HG03066 (cell line): ENCODE measurements at regions not wholly inside any gene's neighbourhood (a gene's known extent, or its start where the extent isn't known, plus 50 kb on each side); places are given as distances from the start of the nearest gene placed in this dataset.
"Not testable (repeated sequence)": the region's sequence is repeated elsewhere in the genome, so short reads cannot be mapped to it uniquely, and the experiment has no call there.

ENCODE experiments used
- ATAC-seq: cut with Tn5 transposase; IDR thresholded peaks from one replicate; pipeline ENCODE4 v1.9.1; 2021; ENCODE audit warnings: low read depth; ENCODE audit not compliant: unreplicated experiment

DNA sequence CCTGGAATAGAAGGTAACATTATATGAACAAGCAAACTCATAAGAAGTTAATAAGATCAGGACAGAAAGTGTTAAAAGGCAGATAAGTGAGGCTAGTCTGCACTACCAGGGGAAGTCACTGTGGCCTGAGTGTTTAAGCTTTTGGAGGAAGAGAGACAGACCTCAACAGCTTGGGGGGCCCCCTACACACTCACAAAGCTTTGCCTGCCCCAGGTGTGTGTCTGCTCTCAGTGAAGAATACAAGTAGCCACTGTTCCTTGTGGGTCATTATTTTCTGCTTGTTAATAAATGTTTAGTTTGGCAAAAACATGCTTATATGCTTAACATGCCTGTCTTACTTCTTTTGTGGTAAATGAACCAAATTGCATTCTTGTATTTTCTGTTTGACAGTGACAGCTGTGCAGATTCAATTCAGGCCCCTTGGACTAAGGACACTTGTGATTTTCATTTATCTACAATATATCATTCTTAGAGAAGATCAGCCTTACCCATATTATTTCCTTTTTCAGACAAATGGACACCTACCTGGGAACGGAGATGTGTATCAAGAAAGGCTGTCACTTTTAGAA lies 50.7 kb upstream of the C12orf71 start:
- no peak for ATAC-seq

DNA sequence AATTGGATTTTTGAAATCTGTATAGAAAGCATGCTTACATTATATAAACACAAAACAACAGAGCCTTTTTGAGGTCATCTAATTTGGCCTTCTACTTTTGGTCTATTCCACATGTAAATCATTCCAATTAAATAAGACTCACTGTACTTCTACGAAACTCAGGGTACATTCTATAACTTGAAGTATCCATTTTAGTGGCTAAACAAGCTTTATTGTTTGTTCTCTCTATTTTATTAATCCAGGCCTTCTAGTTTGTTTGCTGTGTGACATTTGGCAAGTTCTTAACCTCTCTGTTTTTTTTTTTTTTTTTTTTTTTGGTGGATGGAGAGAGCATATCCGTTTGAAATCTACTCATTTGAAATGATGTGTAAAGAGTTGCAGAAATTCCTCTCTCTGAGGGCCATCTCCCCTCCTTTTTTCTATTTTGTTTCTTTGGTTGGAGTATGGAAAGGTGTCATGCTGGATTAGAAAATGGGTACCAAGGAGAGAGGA lies 58.1 kb upstream of the C12orf71 start:
- no peak for ATAC-seq

DNA sequence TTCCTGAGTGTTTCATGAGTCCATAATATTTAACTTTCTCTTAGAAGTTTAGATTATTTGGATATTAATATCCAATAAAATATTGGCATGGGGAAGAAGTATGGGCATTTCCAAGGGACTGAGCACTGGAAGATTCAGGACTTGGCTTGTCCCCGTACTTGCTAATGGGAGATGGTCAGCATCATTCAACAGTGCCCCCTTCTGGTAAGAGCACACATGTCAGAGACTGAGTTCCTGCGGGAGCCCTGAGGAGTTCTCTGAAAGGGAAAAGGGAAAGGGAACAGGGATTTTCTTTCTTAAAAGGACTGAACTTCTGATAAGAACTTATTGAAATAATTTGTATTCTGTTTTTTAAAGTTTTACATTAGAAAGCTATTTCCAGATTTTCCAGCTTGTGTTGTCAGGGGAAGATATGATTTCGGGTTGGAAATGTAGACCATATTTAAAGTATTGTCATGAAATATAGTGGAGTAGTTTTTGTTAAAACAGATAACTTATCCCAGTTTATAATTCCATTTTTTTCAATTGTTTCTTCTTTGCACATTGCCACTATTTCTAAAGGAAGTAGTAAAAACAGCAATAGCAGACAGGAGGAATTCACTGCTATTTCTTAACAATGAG lies 59.8 kb upstream of the C12orf71 start:
- ATAC-seq = no peak

DNA sequence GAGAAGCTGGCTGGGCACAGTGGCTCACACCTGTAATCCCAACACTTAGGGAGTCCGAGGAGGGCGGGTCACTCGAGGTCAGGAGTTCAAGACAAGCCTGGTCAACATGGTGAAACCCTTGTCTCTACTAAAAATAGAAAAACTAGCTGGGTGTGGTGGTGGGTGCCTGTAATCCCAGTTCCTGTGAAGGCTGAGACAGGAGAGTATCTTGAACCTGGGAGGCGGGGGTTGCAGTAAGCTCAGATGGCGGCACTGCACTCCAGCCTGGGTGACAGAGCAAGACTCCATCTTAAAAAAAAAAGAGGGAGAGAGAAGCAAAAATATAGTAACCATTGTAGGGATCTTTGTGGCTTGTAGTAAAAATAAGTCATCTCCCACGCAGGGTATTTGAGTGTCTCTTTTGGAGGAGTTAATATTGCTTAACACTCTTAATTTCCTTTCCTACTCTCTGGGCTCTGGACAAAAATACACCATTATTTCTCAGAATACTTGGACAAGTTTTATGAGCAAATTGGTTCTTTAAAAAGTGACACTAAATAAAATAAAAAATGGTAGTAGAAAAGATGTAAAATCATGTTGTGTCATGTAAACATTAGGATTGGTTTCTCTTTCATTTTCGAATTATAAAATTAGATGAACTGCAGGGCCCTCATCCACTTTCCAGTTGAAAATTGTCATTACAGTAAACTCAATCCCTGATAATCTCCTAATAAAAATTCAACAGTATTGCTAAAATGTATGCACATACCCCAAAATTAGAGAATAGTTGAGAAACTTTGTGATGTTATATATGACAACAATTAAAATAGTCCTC lies 61.1 kb upstream of the C12orf71 start:
- no peak for ATAC-seq

DNA sequence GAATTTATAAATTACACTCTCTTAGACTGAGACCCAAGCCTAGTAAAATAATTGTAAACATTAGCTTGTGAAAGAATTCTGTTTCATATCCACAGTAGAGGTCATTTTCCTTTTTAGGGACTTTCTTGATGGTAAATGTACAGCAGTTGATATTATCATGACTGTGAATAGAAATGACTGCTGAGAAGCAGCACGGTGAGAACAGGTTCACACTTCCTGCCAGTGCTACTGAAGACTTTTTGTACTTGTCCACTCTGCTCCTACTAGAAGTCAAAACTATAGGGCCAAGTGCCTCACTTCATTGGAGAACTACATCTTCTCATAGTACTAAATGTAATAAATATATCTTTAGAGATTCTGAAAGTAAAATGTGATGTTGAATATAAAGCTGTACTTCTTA lies 63.3 kb upstream of the C12orf71 start:
- ATAC-seq = not testable (repeated sequence)

GRCh38 chr12:27148373-27148772 lies 66.0 kb upstream of the C12orf71 start:
- no peak for ATAC-seq

GRCh38 chr12:27148791-27149190 lies 66.4 kb upstream of the C12orf71 start:
- ATAC-seq = no peak

- ATAC-seq = no peak
These were observed 69.1 kb upstream of the C12orf71 start for GRCh38 chr12:27151479-27151878.

GRCh38 chr12:27158297-27158696 lies 75.9 kb upstream of the C12orf71 start:
- no peak for ATAC-seq

GRCh38 chr12:27161458-27162228 lies 79.3 kb upstream of the C12orf71 start:
- no peak for ATAC-seq

DNA sequence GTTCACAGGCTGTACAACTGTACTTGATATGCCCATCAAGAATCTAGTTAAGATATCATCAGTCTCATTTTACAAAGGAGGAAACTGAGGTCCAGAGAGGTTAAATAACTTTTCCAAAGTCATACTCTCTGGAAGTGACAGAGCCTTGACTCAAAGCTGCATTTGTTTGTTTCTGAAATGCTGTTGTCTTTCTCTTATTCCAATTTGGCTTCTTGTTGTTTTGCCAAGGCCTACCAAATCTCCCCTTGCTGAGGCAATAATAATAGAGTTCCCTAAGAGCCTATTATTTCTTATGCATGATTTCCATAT lies 79.8 kb upstream of the C12orf71 start:
- ATAC-seq = no peak

DNA sequence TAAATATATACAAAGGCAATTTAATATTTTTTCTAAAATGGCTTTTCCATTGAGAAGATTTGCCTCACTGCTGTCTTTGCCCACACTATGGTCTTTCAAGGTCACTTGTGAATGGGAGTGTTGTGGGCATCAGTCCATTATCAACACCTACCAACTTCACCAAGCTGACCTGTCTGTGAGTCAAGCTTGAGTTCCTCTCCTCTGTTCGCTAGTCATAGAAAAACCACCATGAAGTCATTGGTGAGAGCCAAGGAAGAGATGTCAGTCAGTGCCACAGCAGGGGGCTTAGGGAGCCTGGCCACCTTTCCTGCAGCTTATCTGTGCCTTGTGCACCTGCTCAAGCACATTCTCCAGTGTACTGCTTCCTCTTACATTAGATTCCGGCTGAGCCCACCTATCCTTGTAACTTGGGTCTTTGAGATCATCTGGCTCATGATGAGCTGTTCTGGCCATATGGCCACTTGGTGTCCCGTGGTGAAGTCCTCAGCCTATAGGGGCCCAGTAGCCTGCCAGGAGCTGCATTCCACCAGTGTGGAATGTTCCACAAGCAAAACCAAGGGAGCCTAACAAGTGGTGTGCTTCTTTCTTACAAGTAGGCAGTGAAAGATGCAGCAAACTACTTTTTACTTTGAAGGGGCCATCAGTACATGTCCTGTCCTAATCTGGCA lies 80.8 kb upstream of the C12orf71 start:
- no peak for ATAC-seq

DNA sequence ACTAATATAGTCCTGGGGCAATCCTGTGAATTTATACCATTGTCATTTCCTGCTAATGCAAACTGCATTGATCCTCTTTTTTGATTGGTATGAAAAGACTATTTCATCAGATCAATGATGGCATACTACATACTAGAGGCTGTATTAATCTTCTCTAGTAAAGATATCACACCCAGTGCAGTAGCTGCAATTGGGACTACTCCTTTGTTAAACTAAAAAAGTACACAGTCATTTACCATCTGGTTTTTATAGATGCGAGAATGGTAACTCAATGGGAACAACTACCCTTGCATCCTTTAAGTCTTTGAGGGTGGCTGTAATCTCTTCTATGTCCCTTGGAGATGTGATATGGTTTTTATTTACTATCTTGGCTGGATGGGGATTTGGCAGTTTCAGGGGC lies 80.2 kb upstream of the STK38L start:
- no peak for ATAC-seq

DNA sequence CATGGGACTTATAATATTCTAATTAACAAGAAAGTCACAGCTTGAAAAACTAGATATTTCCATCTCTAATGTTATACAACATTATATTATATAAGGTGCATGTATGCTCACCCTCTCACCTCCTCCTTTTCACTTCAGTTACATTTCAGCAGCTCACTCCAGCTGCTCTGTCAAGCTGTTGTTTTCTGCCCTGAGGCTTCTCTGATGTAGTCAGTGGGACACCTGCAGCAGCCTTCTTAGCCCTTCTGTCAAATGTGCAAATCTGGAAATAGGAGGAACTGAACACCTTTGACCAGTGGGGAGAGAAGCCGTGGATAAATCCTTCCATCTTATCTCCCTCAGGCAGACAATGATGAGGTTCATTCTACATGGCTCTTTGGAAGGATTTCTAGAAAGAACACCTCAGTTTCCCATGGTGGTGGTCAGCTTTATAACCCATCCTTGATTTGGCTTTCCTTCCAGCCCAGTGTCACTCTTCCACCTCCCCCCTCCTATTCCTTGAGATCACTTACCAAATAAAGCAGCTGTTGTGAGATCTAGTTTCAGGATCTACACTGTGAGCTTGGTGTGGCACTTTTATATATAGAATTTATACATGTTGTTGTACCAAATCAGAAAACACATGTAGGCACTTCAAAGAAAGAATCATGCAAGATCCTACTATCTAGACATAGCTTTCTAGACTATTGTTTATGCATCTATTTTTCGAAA lies 79.6 kb upstream of the STK38L start:
- no peak for ATAC-seq

- not testable (repeated sequence) for ATAC-seq
These were observed 78.1 kb upstream of the STK38L start for GRCh38 chr12:27165958-27166357.

DNA sequence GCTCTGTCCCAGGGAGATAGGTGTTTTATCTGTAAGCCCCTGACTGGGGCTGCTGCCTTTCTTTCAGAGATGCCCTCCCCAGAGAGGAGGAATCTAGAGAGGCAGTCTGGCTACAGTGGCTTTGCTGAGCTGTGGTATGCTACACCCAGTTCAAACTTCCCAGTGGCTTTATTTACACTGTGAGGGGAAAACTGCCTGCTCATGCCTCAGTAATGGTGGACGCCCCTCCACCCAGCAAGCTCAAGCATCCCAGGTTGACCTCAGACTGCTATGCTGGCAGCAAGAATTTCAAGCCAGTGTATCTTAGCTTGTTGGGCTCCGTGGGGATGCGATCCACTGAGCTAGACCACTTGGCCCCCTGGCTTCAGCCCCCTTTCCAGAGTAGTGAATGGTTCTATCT lies 72.6 kb upstream of the STK38L start:
- ATAC-seq = not testable (repeated sequence)

GRCh38 chr12:27176765-27177164 lies 67.3 kb upstream of the STK38L start:
- no peak for ATAC-seq

- ATAC-seq = no peak
These were observed 66.4 kb upstream of the STK38L start for GRCh38 chr12:27177706-27178105.

DNA sequence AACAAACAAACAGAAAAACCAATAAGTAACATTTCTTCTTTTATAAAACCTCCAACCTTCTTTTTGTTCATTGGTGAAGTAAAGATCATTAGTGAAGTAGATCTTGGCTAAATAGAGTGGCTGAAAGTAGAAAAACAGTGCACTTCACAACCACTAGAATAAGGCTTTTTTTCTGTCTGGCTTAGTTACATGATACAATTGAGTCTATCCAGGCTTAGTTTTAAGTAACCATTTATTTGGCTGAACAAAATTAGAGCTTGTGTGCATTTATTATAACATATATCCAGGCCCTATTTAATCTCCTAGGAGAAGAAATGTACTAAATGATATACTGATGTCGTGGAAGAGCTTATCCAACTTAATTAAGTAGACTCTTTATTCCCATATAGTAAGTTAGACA lies 65.8 kb upstream of the STK38L start:
- ATAC-seq = no peak
